Testis (tissue), 2 donors: ENCODE measurements at regions not wholly inside any gene's neighbourhood (a gene's known extent, or its start where the extent isn't known, plus 50 kb on each side); places are given as distances from the start of the nearest gene placed in this dataset.

Experiments used
- CTCF ChIP-seq, 3 experiments: fragments of 450-650 bp in 2 of 3; fragments of 200-600 bp in 1 of 3; sonication (generic) in 1 of 3; IDR thresholded peaks; one replicate each; pipeline ENCODE4 v1.5.1; 2016 to 2019; ENCODE audit warnings: antibody characterized with exemption in 3 of 3, mild to moderate bottlenecking in 2 of 3, moderate library complexity in 1 of 3
- POLR2A ChIP-seq: fragments of 450-650 bp; IDR thresholded peaks from one replicate; pipeline ENCODE4 v1.6.1; 2017; ENCODE audit warnings: antibody characterized with exemption, mild to moderate bottlenecking, moderate library complexity

DNA sequence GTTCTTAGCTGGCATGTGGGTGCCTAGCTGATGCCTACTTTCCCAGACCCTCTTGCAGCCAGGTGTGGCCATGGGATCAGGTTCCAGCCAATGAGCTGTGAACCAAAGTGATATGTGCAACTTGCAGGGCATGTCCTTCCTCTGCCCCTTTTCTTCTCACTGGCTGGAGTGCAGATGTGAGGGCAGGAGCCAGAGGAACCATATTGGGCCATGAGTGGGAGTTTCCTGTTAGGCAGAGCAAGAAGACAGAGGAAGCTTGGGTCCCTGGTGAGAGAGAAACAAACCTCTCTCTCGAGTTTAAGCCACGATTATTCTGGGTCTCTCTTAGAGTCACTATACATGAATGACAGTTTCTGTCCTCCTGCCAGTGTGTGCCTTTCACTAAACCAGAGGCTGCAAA, 120.4 kb upstream of the STX18 start:
- TF ChIP-seq CTCF (IDR thresholded peaks at IDR 0.05): no peak
- TF ChIP-seq POLR2A: no peak
